ENCODE measurements at regions not wholly inside any gene's neighbourhood (a gene's known extent, or its start where the extent isn't known, plus 50 kb on each side); places are given as distances from the start of the nearest gene placed in this dataset.

DNA sequence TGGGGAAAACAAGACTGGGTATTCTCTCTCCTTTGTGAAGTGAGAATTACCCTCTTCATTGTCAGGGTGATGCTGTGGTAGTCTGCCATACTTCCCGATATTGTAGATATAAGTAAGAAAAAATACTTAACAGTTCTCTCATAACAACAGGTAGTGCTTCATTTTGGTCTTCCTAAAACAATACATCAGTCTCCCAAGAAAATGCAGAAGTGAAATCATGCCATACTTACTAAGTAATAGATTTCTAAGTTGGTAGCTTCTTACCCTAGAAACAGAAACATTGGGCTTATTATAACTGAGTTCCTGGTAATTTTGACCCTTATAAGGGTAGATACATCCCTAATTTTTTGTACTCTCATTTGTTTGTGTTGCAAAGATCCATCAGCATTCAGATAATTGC is 460.7 kb upstream of the DCC start:
- H3K9me3 ChIP-seq (ENCODE audit: control insufficient read depth, insufficient read depth, low read depth, low read length): no peaks in the 10 kb centered on the region
- no peaks in the 10 kb centered on the region for H4K20me1 ChIP-seq (ENCODE audit: control insufficient read depth, extremely low read depth, insufficient read depth, low read length)
- no peak for DNase-seq (ENCODE audit: low read depth in 2 of 2)
- H3K9ac ChIP-seq (ENCODE audit: insufficient read depth, low read length): no peak overlapping the region
- H3K27me3 ChIP-seq (ENCODE audit: control insufficient read depth, insufficient read depth, low read length): no peaks in the 10 kb centered on the region
- H3K4me1 ChIP-seq (ENCODE audit: control insufficient read depth, extremely low read depth, insufficient read depth, low read length): no peaks in the 10 kb centered on the region
- H3K4me2 ChIP-seq (ENCODE audit: extremely low read depth, insufficient read depth, low read length): no peak overlapping the region
- no peaks in the 10 kb centered on the region for H3K36me3 ChIP-seq (ENCODE audit: control insufficient read depth, insufficient read depth, low read length)
- H3K79me2 ChIP-seq (ENCODE audit: control insufficient read depth, insufficient read depth, low read length): no peaks in the 10 kb centered on the region
- H3K27ac ChIP-seq (ENCODE audit: insufficient read depth, low read length): no peak overlapping the region
- no peak overlapping the region for H2AFZ ChIP-seq (ENCODE audit: low read length)
- H3K4me3 ChIP-seq (replicated peaks in 1 of 4; ENCODE audit: control extremely low read depth in 1 of 4, insufficient read depth in 1 of 4, low read depth in 3 of 4, low read length in 4 of 4): no peak overlapping the region
- TF ChIP-seq EZH2 (IDR thresholded peaks at IDR 0.05; ENCODE audit: low read length, missing control alignments): no peak
- no peak for TF ChIP-seq CTCF (conservative IDR thresholded peaks at IDR 0.05 in 1 of 2, IDR thresholded peaks at IDR 0.05 in 1 of 2; ENCODE audit: low read depth in 1 of 2, low read length in 2 of 2)

DNA sequence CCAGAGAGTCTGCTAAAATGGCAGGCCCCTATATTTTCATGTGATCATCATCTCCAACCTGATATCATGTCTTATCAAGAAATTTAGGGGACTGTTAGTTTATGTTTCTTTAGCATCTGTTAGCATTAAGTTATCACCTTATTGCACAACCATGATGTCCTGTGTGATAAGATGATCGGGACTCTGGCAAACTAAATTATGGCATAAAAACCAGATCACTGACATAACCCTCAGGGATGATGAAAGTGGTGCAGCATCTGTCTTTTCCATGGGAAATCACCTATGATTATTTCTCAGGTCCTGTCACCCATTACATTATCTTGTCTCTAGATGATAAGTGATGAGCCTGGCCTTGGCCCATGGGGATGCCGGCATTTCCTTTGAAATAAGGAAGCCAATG is 458.6 kb upstream of the DCC start:
- no peak overlapping the region for H3K9ac ChIP-seq (ENCODE audit: insufficient read depth, low read length)
- H3K36me3 ChIP-seq (ENCODE audit: control insufficient read depth, insufficient read depth, low read length): no peaks in the 10 kb centered on the region
- no peaks in the 10 kb centered on the region for H3K4me1 ChIP-seq (ENCODE audit: control insufficient read depth, extremely low read depth, insufficient read depth, low read length)
- no peaks in the 10 kb centered on the region for H3K9me3 ChIP-seq (ENCODE audit: control insufficient read depth, insufficient read depth, low read depth, low read length)
- H3K4me2 ChIP-seq (ENCODE audit: extremely low read depth, insufficient read depth, low read length): no peak overlapping the region
- H3K79me2 ChIP-seq (ENCODE audit: control insufficient read depth, insufficient read depth, low read length): no peaks in the 10 kb centered on the region
- H2AFZ ChIP-seq (ENCODE audit: low read length): no peak overlapping the region
- DNase-seq (ENCODE audit: low read depth in 2 of 2): no peak
- no peak overlapping the region for H3K27ac ChIP-seq (ENCODE audit: insufficient read depth, low read length)
- no peaks in the 10 kb centered on the region for H4K20me1 ChIP-seq (ENCODE audit: control insufficient read depth, extremely low read depth, insufficient read depth, low read length)
- H3K27me3 ChIP-seq (ENCODE audit: control insufficient read depth, insufficient read depth, low read length): no peaks in the 10 kb centered on the region
- H3K4me3 ChIP-seq (replicated peaks in 1 of 4; ENCODE audit: control extremely low read depth in 1 of 4, insufficient read depth in 1 of 4, low read depth in 3 of 4, low read length in 4 of 4): no peak overlapping the region
- TF ChIP-seq EZH2 (IDR thresholded peaks at IDR 0.05; ENCODE audit: low read length, missing control alignments): no peak
- no peak for TF ChIP-seq CTCF (conservative IDR thresholded peaks at IDR 0.05 in 1 of 2, IDR thresholded peaks at IDR 0.05 in 1 of 2; ENCODE audit: low read depth in 1 of 2, low read length in 2 of 2)

- Histone ChIP-seq H3K9me3 (ENCODE audit: control insufficient read depth, insufficient read depth, low read depth, low read length) (no peaks in the 10 kb centered on the region), H3K4me3 (replicated peaks in 1 of 4; ENCODE audit: control extremely low read depth in 1 of 4, insufficient read depth in 1 of 4, low read depth in 3 of 4, low read length in 4 of 4) (no peak overlapping the region), H3K9ac (ENCODE audit: insufficient read depth, low read length) (no peak overlapping the region), H3K27me3 (ENCODE audit: control insufficient read depth, insufficient read depth, low read length) (no peaks in the 10 kb centered on the region), H3K27ac (ENCODE audit: insufficient read depth, low read length) (no peak overlapping the region), H2AFZ (ENCODE audit: low read length) (no peak overlapping the region), H3K4me2 (ENCODE audit: extremely low read depth, insufficient read depth, low read length) (no peak overlapping the region), H3K4me1 (ENCODE audit: control insufficient read depth, extremely low read depth, insufficient read depth, low read length) (no peaks in the 10 kb centered on the region), H3K36me3 (ENCODE audit: control insufficient read depth, insufficient read depth, low read length) (no peaks in the 10 kb centered on the region), H3K79me2 (ENCODE audit: control insufficient read depth, insufficient read depth, low read length) (no peaks in the 10 kb centered on the region), H4K20me1 (ENCODE audit: control insufficient read depth, extremely low read depth, insufficient read depth, low read length) (no peaks in the 10 kb centered on the region)
- DNase-seq (ENCODE audit: low read depth in 2 of 2): no peak
- TF ChIP-seq EZH2 (IDR thresholded peaks at IDR 0.05; ENCODE audit: low read length, missing control alignments) (no peak), CTCF (conservative IDR thresholded peaks at IDR 0.05 in 1 of 2, IDR thresholded peaks at IDR 0.05 in 1 of 2; ENCODE audit: low read depth in 1 of 2, low read length in 2 of 2) (no peak)
Observed at GRCh38 chr18:51884039-51884438, 456.0 kb upstream of the DCC start.

All from fibroblast of lung (primary cell).